Osteoblast (primary cell): ENCODE measurements at regions not wholly inside any gene's neighbourhood (a gene's known extent, or its start where the extent isn't known, plus 50 kb on each side); places are given as distances from the start of the nearest gene placed in this dataset.

Experiments
- DNase-seq: peaks from one replicate; pipeline ENCODE4 v3.0.0; 2011; ENCODE audit warnings: low spot score, mixed read lengths; ENCODE audit not compliant: insufficient read length; ENCODE audit errors: missing footprints
- H2AFZ ChIP-seq: 2 replicates; pipeline ENCODE4 v1.6.0; 2011; ENCODE audit warnings: mild to moderate bottlenecking, low read length
- H3K27ac ChIP-seq: 2 replicates; pipeline ENCODE4 v1.5.1; 2011; ENCODE audit warnings: mild to moderate bottlenecking, low read depth, low read length, moderate library complexity
- H3K27me3 ChIP-seq: 2 replicates; pipeline ENCODE4 v1.6.0; 2012; ENCODE audit warnings: mild to moderate bottlenecking, control low read depth, inconsistent platforms, low read length, moderate library complexity; ENCODE audit not compliant: insufficient read depth
- H3K36me3 ChIP-seq: 2 replicates; pipeline ENCODE4 v1.5.1; 2011; ENCODE audit warnings: mild to moderate bottlenecking, low read length, control low read depth, moderate library complexity; ENCODE audit not compliant: insufficient read depth
- H3K4me1 ChIP-seq: 2 replicates; pipeline ENCODE4 v1.5.1; 2011; ENCODE audit warnings: mild to moderate bottlenecking, low read length, control low read depth, moderate library complexity; ENCODE audit not compliant: insufficient read depth
- H3K4me2 ChIP-seq: 2 replicates; pipeline ENCODE4 v1.6.0; 2011; ENCODE audit warnings: mild to moderate bottlenecking, low read length; ENCODE audit not compliant: insufficient read depth
- H3K4me3 ChIP-seq: fragments of 200-600 bp; sonication (generic); 3 replicates; pipeline ENCODE4 v1.5.1; 2012; ENCODE audit warnings: mild to moderate bottlenecking, low read length, inconsistent platforms; ENCODE audit not compliant: insufficient read depth
- H3K79me2 ChIP-seq: 2 replicates; pipeline ENCODE4 v1.6.0; 2012; ENCODE audit warnings: mild to moderate bottlenecking, low read length, control low read depth, inconsistent platforms; ENCODE audit not compliant: insufficient read depth
- H3K9me3 ChIP-seq: 2 replicates; pipeline ENCODE4 v1.5.1; 2011; ENCODE audit warnings: low read depth, low read length, control low read depth
- H4K20me1 ChIP-seq: 2 replicates; pipeline ENCODE4 v1.6.0; 2012; ENCODE audit warnings: mild to moderate bottlenecking, low read length, control low read depth; ENCODE audit not compliant: insufficient read depth
- TF ChIP-seq, protein P1 (sequence below): IDR thresholded peaks from 2 replicates; pipeline ENCODE4 v1.5.1; 2011; ENCODE audit warnings: mild to moderate bottlenecking, low read depth, low read length, moderate library complexity; ENCODE audit errors: extremely low read depth

DNA sequence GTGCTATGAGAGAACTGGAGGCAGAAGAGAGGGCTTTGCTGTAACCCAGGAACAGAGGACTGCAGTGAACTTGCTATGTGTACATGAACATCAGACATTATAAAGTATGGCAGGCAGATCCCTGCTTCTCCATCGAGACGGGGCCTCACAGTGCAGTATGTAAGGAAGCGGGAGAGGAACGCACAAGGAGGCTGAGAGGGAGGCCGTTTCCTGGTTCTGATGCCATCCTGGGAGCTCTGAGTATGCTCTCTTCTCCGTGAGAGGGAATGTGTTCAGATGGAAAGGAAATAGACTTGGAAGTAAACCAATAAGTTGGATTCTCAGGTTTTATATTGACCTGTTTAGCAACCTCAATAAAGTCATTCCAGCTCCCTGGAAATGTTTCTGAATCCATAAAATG is 101.8 kb downstream of the ALDH8A1 start:
- H3K4me1 ChIP-seq, result peaks cover 3% of the 10 kb centered on the region
- no peak for DNase-seq
- no peaks in the 10 kb centered on the region for H3K79me2 ChIP-seq
- H2AFZ ChIP-seq, result peak overlapping the region; percentile 64
- no peaks in the 10 kb centered on the region for H3K9me3 ChIP-seq
- no peaks in the 10 kb centered on the region for H3K36me3 ChIP-seq
- TF ChIP-seq, protein P1, sequence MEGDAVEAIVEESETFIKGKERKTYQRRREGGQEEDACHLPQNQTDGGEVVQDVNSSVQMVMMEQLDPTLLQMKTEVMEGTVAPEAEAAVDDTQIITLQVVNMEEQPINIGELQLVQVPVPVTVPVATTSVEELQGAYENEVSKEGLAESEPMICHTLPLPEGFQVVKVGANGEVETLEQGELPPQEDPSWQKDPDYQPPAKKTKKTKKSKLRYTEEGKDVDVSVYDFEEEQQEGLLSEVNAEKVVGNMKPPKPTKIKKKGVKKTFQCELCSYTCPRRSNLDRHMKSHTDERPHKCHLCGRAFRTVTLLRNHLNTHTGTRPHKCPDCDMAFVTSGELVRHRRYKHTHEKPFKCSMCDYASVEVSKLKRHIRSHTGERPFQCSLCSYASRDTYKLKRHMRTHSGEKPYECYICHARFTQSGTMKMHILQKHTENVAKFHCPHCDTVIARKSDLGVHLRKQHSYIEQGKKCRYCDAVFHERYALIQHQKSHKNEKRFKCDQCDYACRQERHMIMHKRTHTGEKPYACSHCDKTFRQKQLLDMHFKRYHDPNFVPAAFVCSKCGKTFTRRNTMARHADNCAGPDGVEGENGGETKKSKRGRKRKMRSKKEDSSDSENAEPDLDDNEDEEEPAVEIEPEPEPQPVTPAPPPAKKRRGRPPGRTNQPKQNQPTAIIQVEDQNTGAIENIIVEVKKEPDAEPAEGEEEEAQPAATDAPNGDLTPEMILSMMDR, result no peak
- H3K27ac ChIP-seq, result no peak overlapping the region
- no peak overlapping the region for H3K4me3 ChIP-seq
- H3K27me3 ChIP-seq, result no peaks in the 10 kb centered on the region
- H3K4me2 ChIP-seq, result no peak overlapping the region
- H4K20me1 ChIP-seq, result no peaks in the 10 kb centered on the region

DNA sequence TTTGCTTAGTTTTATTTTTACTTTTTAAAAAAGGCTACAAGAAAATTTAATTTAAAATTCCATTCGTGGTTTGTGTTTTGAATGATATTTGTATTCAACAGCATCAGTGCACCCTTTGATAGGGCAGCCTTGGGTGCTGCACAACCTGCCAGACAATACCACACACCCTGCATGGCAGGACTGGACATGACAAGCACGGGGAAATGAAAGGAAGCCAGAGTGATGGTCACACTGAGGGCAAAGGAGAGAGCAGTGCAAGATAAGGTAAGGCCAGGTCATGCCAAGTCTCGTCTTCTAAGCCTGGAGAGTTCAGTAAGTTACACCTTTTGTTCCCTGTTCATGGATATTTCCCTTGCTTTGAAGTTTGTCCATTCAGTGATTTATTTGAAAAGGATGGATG is 103.0 kb downstream of the ALDH8A1 start:
- Histone ChIP-seq H3K27me3 (no peaks in the 10 kb centered on the region), H4K20me1 (no peaks in the 10 kb centered on the region), H3K4me1 (no peaks in the 10 kb centered on the region), H3K4me2 (no peak overlapping the region), H3K27ac (no peak overlapping the region), H3K79me2 (no peaks in the 10 kb centered on the region), H3K4me3 (no peak overlapping the region), H3K9me3 (no peaks in the 10 kb centered on the region), H2AFZ (no peak overlapping the region), H3K36me3 (no peaks in the 10 kb centered on the region)
- no peak for DNase-seq
- TF ChIP-seq, protein P1, result no peak

DNA sequence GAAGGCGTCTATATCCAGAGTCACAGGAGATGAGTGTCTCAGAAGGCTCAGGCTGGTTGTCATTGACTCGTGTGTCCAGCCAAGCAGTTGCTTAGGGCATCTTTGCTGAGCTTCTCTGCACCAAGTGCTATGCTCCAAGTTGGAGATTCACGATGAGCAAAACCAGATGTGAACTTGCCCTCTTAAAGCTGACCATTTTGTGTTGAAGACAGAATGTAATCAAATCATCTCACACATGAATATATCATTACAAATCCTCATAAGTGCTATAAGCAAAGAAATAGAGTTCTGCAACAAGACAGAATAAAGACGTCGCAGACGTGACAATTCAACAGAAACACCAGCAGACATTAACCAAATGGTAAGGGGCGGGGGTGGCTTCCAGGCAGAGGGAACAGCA is 103.9 kb downstream of the ALDH8A1 start:
- no peak for DNase-seq
- TF ChIP-seq, protein P1, result no peak

GRCh38 chr6:134844120-134844519 is 105.8 kb downstream of the ALDH8A1 start:
- no peak for DNase-seq
- no peak overlapping the region for H3K4me3 ChIP-seq
- H2AFZ ChIP-seq, result no peak overlapping the region
- H4K20me1 ChIP-seq, result no peaks in the 10 kb centered on the region
- H3K9me3 ChIP-seq, result no peaks in the 10 kb centered on the region
- TF ChIP-seq, protein P1, result no peak
- H3K36me3 ChIP-seq, result no peaks in the 10 kb centered on the region
- no peak overlapping the region for H3K4me2 ChIP-seq
- H3K79me2 ChIP-seq, result no peaks in the 10 kb centered on the region
- no peaks in the 10 kb centered on the region for H3K4me1 ChIP-seq
- no peaks in the 10 kb centered on the region for H3K27me3 ChIP-seq
- H3K27ac ChIP-seq, result no peak overlapping the region

More for the DNA sequence above, 103.9 kb downstream of the ALDH8A1 start:
- Histone ChIP-seq H3K4me3 (no peak overlapping the region), H3K27ac (no peak overlapping the region), H3K4me1 (no peaks in the 10 kb centered on the region), H3K4me2 (no peak overlapping the region), H4K20me1 (no peaks in the 10 kb centered on the region), H2AFZ (no peak overlapping the region), H3K79me2 (no peaks in the 10 kb centered on the region), H3K27me3 (no peaks in the 10 kb centered on the region), H3K9me3 (no peaks in the 10 kb centered on the region), H3K36me3 (no peaks in the 10 kb centered on the region)
